ENCODE measurements at regions not wholly inside any gene's neighbourhood (a gene's known extent, or its start where the extent isn't known, plus 50 kb on each side); places are given as distances from the start of the nearest gene placed in this dataset.

DNA sequence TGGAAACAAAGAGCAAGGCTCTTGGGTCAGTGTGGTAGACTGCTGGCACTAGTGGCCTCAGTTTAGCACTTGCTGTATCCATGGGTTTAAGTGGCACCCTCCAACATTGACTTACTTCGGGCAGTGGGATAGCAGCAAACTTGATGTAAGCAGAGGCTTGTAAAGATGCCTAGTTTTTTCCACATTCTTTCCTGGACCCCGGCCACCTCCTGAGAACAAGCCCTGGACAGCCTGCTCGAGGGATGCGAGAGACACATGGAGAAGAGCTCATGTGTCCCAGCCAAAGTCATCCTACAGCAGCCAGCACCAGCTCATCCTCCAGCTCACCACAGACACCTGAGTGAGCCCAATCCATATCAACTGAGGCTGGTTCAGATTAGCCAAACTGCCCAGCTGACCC, 142.7 kb upstream of the PCBD1 start:
- no peaks in the 10 kb centered on the region for H3K36me3 ChIP-seq (ENCODE audit: control insufficient read depth in 1 of 2, insufficient read depth in 2 of 2, low read length in 2 of 2)
- no peaks in the 10 kb centered on the region for H3K9me2 ChIP-seq (ENCODE audit: insufficient read depth)
- no peak overlapping the region for H3K4me3 ChIP-seq (replicated peaks in 1 of 2; ENCODE audit: low read depth in 1 of 2, low read length in 2 of 2)
- ChIA-PET CTCF (no interaction called here), POLR2A (no interaction called here), RAD21 (ENCODE audit: low non-redundant PET in 1 of 2, low total read pairs in 2 of 2, uncharacterized antibody in 2 of 2, unreplicated experiment in 2 of 2) (no interaction called here)
- no peaks in the 10 kb centered on the region for H3K9me3 ChIP-seq (ENCODE audit: control insufficient read depth in 1 of 2, insufficient read depth in 1 of 2, low read depth in 1 of 2, low read length in 2 of 2)
- no peak overlapping the region for H3K4me2 ChIP-seq (ENCODE audit: low read length)
- intact Hi-C loops (cut with micrococcal nuclease): no loop called here
- no TSS peak for BruUV-seq (replicated peaks)
- TF ChIP-seq SRF (IDR thresholded peaks at IDR 0.05; ENCODE audit: low read depth) (no peak), ZNF274 (IDR thresholded peaks at IDR 0.05; ENCODE audit: low read depth, low read length) (no peak), SP1 (IDR thresholded peaks at IDR 0.05; ENCODE audit: low read depth) (no peak), FOSL1 (IDR thresholded peaks at IDR 0.05; ENCODE audit: low read depth) (no peak), POLR2A (IDR thresholded peaks at IDR 0.05; ENCODE audit: borderline replicate concordance, extremely low read depth, insufficient read depth, insufficient read length) (no peak), EZH2phosphoT487 (IDR thresholded peaks at IDR 0.05; ENCODE audit: borderline replicate concordance) (no peak), EGR1 (IDR thresholded peaks at IDR 0.05; ENCODE audit: low read depth) (no peak), EZH2 (IDR thresholded peaks at IDR 0.05) (no peak), ZFX (IDR thresholded peaks at IDR 0.05) (no peak), CBX3 (IDR thresholded peaks at IDR 0.05; ENCODE audit: low read depth) (no peak), YY1 (IDR thresholded peaks at IDR 0.05; ENCODE audit: extremely low read depth, insufficient replicate concordance, low read depth, low read length) (no peak), RAD21 (IDR thresholded peaks at IDR 0.05; ENCODE audit: low read depth) (no peak), TCF7L2 (IDR thresholded peaks at IDR 0.05; ENCODE audit: borderline replicate concordance, extremely low read depth, insufficient read depth, insufficient read length) (no peak), POLR2AphosphoS5 (IDR thresholded peaks at IDR 0.05; ENCODE audit: low read depth, low read length) (no peak)
- TF ChIP-seq, protein P1, sequence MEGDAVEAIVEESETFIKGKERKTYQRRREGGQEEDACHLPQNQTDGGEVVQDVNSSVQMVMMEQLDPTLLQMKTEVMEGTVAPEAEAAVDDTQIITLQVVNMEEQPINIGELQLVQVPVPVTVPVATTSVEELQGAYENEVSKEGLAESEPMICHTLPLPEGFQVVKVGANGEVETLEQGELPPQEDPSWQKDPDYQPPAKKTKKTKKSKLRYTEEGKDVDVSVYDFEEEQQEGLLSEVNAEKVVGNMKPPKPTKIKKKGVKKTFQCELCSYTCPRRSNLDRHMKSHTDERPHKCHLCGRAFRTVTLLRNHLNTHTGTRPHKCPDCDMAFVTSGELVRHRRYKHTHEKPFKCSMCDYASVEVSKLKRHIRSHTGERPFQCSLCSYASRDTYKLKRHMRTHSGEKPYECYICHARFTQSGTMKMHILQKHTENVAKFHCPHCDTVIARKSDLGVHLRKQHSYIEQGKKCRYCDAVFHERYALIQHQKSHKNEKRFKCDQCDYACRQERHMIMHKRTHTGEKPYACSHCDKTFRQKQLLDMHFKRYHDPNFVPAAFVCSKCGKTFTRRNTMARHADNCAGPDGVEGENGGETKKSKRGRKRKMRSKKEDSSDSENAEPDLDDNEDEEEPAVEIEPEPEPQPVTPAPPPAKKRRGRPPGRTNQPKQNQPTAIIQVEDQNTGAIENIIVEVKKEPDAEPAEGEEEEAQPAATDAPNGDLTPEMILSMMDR (IDR thresholded peaks at IDR 0.05 in 2 of 3, conservative IDR thresholded peaks at IDR 0.05 in 1 of 3; ENCODE audit: borderline replicate concordance in 1 of 3, insufficient read depth in 1 of 3, low read depth in 2 of 3, low read length in 2 of 3): no peak
- TF ChIP-seq, protein P2, sequence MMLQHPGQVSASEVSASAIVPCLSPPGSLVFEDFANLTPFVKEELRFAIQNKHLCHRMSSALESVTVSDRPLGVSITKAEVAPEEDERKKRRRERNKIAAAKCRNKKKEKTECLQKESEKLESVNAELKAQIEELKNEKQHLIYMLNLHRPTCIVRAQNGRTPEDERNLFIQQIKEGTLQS (IDR thresholded peaks at IDR 0.05): no peak
- TF ChIP-seq, protein P3, sequence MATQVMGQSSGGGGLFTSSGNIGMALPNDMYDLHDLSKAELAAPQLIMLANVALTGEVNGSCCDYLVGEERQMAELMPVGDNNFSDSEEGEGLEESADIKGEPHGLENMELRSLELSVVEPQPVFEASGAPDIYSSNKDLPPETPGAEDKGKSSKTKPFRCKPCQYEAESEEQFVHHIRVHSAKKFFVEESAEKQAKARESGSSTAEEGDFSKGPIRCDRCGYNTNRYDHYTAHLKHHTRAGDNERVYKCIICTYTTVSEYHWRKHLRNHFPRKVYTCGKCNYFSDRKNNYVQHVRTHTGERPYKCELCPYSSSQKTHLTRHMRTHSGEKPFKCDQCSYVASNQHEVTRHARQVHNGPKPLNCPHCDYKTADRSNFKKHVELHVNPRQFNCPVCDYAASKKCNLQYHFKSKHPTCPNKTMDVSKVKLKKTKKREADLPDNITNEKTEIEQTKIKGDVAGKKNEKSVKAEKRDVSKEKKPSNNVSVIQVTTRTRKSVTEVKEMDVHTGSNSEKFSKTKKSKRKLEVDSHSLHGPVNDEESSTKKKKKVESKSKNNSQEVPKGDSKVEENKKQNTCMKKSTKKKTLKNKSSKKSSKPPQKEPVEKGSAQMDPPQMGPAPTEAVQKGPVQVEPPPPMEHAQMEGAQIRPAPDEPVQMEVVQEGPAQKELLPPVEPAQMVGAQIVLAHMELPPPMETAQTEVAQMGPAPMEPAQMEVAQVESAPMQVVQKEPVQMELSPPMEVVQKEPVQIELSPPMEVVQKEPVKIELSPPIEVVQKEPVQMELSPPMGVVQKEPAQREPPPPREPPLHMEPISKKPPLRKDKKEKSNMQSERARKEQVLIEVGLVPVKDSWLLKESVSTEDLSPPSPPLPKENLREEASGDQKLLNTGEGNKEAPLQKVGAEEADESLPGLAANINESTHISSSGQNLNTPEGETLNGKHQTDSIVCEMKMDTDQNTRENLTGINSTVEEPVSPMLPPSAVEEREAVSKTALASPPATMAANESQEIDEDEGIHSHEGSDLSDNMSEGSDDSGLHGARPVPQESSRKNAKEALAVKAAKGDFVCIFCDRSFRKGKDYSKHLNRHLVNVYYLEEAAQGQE (IDR thresholded peaks at IDR 0.05; ENCODE audit: low read depth): no peak
- TF ChIP-seq, protein P4, sequence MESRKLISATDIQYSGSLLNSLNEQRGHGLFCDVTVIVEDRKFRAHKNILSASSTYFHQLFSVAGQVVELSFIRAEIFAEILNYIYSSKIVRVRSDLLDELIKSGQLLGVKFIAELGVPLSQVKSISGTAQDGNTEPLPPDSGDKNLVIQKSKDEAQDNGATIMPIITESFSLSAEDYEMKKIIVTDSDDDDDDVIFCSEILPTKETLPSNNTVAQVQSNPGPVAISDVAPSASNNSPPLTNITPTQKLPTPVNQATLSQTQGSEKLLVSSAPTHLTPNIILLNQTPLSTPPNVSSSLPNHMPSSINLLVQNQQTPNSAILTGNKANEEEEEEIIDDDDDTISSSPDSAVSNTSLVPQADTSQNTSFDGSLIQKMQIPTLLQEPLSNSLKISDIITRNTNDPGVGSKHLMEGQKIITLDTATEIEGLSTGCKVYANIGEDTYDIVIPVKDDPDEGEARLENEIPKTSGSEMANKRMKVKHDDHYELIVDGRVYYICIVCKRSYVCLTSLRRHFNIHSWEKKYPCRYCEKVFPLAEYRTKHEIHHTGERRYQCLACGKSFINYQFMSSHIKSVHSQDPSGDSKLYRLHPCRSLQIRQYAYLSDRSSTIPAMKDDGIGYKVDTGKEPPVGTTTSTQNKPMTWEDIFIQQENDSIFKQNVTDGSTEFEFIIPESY (IDR thresholded peaks at IDR 0.05; ENCODE audit: extremely low read depth, insufficient replicate concordance, low read length): no peak
- TF ChIP-seq, protein P5, sequence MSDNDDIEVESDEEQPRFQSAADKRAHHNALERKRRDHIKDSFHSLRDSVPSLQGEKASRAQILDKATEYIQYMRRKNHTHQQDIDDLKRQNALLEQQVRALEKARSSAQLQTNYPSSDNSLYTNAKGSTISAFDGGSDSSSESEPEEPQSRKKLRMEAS (IDR thresholded peaks at IDR 0.05): no peak
- no peak overlapping the region for H3K9ac ChIP-seq (ENCODE audit: low read length)
- H3K27me3 ChIP-seq (ENCODE audit: insufficient read depth, low read length): peaks cover 11% of the 10 kb centered on the region; the same call in 1 of the 2 replicates
- no peaks in the 10 kb centered on the region for H3K4me1 ChIP-seq (ENCODE audit: control insufficient read depth in 1 of 2, insufficient read depth in 2 of 2, low read length in 2 of 2)
- DNase-seq (ENCODE audit: low read depth, low spot score) (no peak), ATAC-seq (no peak)
- H3K27ac ChIP-seq (ENCODE audit: low read depth, low read length): no peak overlapping the region
- H4K20me1 ChIP-seq (ENCODE audit: insufficient read depth): no peaks in the 10 kb centered on the region
- no peaks in the 10 kb centered on the region for H3K79me2 ChIP-seq (ENCODE audit: insufficient read depth, low read length)
- H2AFZ ChIP-seq (ENCODE audit: low read depth, low read length, poor library complexity, severe bottlenecking): no peak overlapping the region

Measured in HCT116 (cell line).